GM12878 (cell line): ENCODE measurements at regions not wholly inside any gene's neighbourhood (a gene's known extent, or its start where the extent isn't known, plus 50 kb on each side); places are given as distances from the start of the nearest gene placed in this dataset.

ENCODE experiments used
- ATAC-seq: fragments of 200-7000 bp; cut with Tn5 transposase; 3 replicates; pipeline ENCODE4 v1.9.1; 2020; ENCODE audit warnings: mild to moderate bottlenecking, moderate library complexity
- BruUV-seq: library from RNA; stranded (reverse); fragments of 400-500 nt; replicated peaks from 2 replicates; lab custom pipeline; 2021; lab: Mats Ljungman, UMichigan
- CTCF ChIA-PET: fragments of 300-600 bp; sonication (Branson Sonifier 250); formaldehyde crosslinking; extraction: SDS; loops from one replicate; lab custom pipeline; 2021; ENCODE audit warnings: inconsistent platforms; lab: Yijun Ruan, JAX
- POLR2A ChIA-PET: fragments of 350-600 bp; formaldehyde crosslinking; extraction: SDS; loops from one replicate; lab custom pipeline; 2021; ENCODE audit warnings: inconsistent platforms; lab: Charles Lee
- RAD21 ChIA-PET: fragments of 300-600 bp; sonication (Branson Sonifier 250); formaldehyde crosslinking; loops from one replicate; lab custom pipeline; 2023; ENCODE audit warnings: antibody characterized with exemption; ENCODE audit not compliant: unreplicated experiment; lab: Charles Lee
- SMC1A ChIA-PET: fragments of 300-600 bp; sonication (Branson Sonifier 250); formaldehyde crosslinking; loops from one replicate; lab custom pipeline; 2023; ENCODE audit not compliant: unreplicated experiment, uncharacterized antibody; lab: Charles Lee
- DNase-seq: peaks from one replicate; pipeline ENCODE4 v3.0.0-alpha.2; 2011; ENCODE audit warnings: low read depth, low spot score
- FAIRE-seq: peaks from 3 replicates; lab custom pipeline; 2011; peaks lifted over from hg19 to GRCh38; lab: Jason Lieb, UNC
- H2AFZ ChIP-seq: 2 replicates; pipeline ENCODE4 v1.6.0; 2011; ENCODE audit warnings: low read depth, low read length, control low read depth; ENCODE audit not compliant: control insufficient read depth
- H3K27ac ChIP-seq: 2 replicates; pipeline ENCODE4 v1.5.1; 2011; ENCODE audit warnings: control low read depth; ENCODE audit not compliant: control insufficient read depth, insufficient read depth
- H3K27me3 ChIP-seq, 2 experiments: replicated peaks in 1 of 2; 2 replicates each; pipeline versions ENCODE4 v1.6.0 to v1.6.1; 2011; ENCODE audit warnings: low read length in 1 of 2; ENCODE audit not compliant: control insufficient read depth in 2 of 2, insufficient read depth in 2 of 2
- H3K36me3 ChIP-seq, 2 experiments: 2 replicates each; pipeline ENCODE4 v1.5.1; 2011; ENCODE audit warnings: low read length in 1 of 2; ENCODE audit not compliant: control insufficient read depth in 2 of 2, insufficient read depth in 2 of 2
- H3K4me1 ChIP-seq: 2 replicates; pipeline ENCODE4 v1.6.1; 2011; ENCODE audit warnings: mild to moderate bottlenecking, low read length, moderate library complexity, mixed read lengths; ENCODE audit not compliant: control insufficient read depth, insufficient read depth
- H3K4me2 ChIP-seq: 2 replicates; pipeline ENCODE4 v1.6.0; 2011; ENCODE audit warnings: control low read depth; ENCODE audit not compliant: control insufficient read depth, insufficient read depth
- H3K4me3 ChIP-seq: fragments of 200-600 bp; sonication (generic); 2 replicates; pipeline ENCODE4 v1.5.1; 2016
- H3K79me2 ChIP-seq: 2 replicates; pipeline ENCODE4 v1.6.0; 2011; ENCODE audit warnings: low read length; ENCODE audit not compliant: control insufficient read depth, insufficient read depth
- H3K9ac ChIP-seq: 2 replicates; pipeline ENCODE4 v1.8.0; 2011; ENCODE audit warnings: low read length, control low read depth, mixed read lengths; ENCODE audit not compliant: control insufficient read depth, insufficient read depth
- H3K9me3 ChIP-seq: replicated peaks from 3 replicates; pipeline ENCODE4 v1.5.1; 2011; ENCODE audit warnings: mild to moderate bottlenecking, low read length; ENCODE audit not compliant: control insufficient read depth, insufficient read depth
- H4K20me1 ChIP-seq: 2 replicates; pipeline ENCODE4 v1.6.0; 2011; ENCODE audit not compliant: control insufficient read depth, insufficient read depth
- BCL11A ChIP-seq: IDR thresholded peaks from 2 replicates; pipeline ENCODE4 v1.6.1; 2011; ENCODE audit warnings: low read depth, low read length
- CBX3 ChIP-seq: fragments of 200-600 bp; sonication (generic); IDR thresholded peaks from 2 replicates; pipeline ENCODE4 v1.6.1; 2016; ENCODE audit warnings: low read depth, borderline replicate concordance
- E4F1 ChIP-seq: fragments of 450-650 bp; IDR thresholded peaks from 2 replicates; pipeline ENCODE4 v1.6.1; 2018; ENCODE audit warnings: borderline replicate concordance, mild to moderate bottlenecking; ENCODE audit not compliant: partially characterized antibody
- EZH2 ChIP-seq: IDR thresholded peaks from 2 replicates; pipeline ENCODE4 v1.6.1; 2012; ENCODE audit warnings: low read depth, mild to moderate bottlenecking, control low read depth, inconsistent platforms, low read length, borderline replicate concordance; ENCODE audit not compliant: control insufficient read depth
- RELB ChIP-seq: fragments of 450-650 bp; IDR thresholded peaks from 2 replicates; pipeline ENCODE4 v1.6.1; 2017; ENCODE audit warnings: low read depth, mild to moderate bottlenecking, moderate library complexity
- SPI1 ChIP-seq: IDR thresholded peaks from 2 replicates; pipeline ENCODE4 v1.6.1; 2011; ENCODE audit warnings: low read depth, mild to moderate bottlenecking, low read length, moderate library complexity, borderline replicate concordance; ENCODE audit not compliant: insufficient read depth
- WGBS: methylation state at CpG from one replicate; pipeline ENCODE4 v1.1.6; 2016; ENCODE audit warnings: low lambda C conversion rate; ENCODE audit not compliant: insufficient replicate concordance, insufficient coverage; ENCODE audit errors: missing lambda C conversion rate; 5-methylcytosine and 5-hydroxymethylcytosine counted together
- in situ Hi-C: fragments of 300-500 bp; cut with MboI; formaldehyde crosslinking; loops from 9 replicates; pipeline ENCODE4 v1.14.3; 2018; ENCODE audit warnings: mixed read lengths
- intact Hi-C: fragments of 100-400 bp; cut with micrococcal nuclease; formaldehyde crosslinking; loops from one replicate; pipeline ENCODE4 v1.14.2; 2022; ENCODE audit not compliant: unreplicated experiment

- no peaks in the 10 kb centered on the region; the same call in 2 of the 3 replicates for H3K9me3 ChIP-seq
- no peaks in the 10 kb centered on the region for H4K20me1 ChIP-seq
- H3K4me3 ChIP-seq: no peak overlapping the region
- intact Hi-C loops: no loop called here
- BruUV-seq: no TSS peak
- FAIRE-seq (no peak), ATAC-seq (no peak), DNase-seq (no peak)
- ChIA-PET CTCF (no interaction called here), POLR2A (no interaction called here), RAD21 (no interaction called here), SMC1A (no interaction called here)
- no peak overlapping the region for H3K27ac ChIP-seq
- no peak overlapping the region for H3K9ac ChIP-seq
- WGBS: 63% methylated on average over 3 of the region's 3 CpGs
- H3K4me1 ChIP-seq: no peaks in the 10 kb centered on the region
- no peak for TF ChIP-seq E4F1
- TF ChIP-seq EZH2: no peak
- no peak for TF ChIP-seq SPI1
- no peak for TF ChIP-seq BCL11A
- no peak for TF ChIP-seq RELB
- no peak for TF ChIP-seq CBX3
- in situ Hi-C loops: no loop called here
- no peak overlapping the region for H2AFZ ChIP-seq
- H3K4me2 ChIP-seq: no peak overlapping the region
- no peaks in the 10 kb centered on the region for H3K36me3 ChIP-seq
- no peaks in the 10 kb centered on the region for H3K79me2 ChIP-seq
- no peaks in the 10 kb centered on the region for H3K27me3 ChIP-seq
Observed at GRCh38 chr10:2118201-2118600, 380.9 kb upstream of the ADARB2 start.
